ENCODE measurements at regions not wholly inside any gene's neighbourhood (a gene's known extent, or its start where the extent isn't known, plus 50 kb on each side); places are given as distances from the start of the nearest gene placed in this dataset.

- TF ChIP-seq CTCF (conservative IDR thresholded peaks at IDR 0.05) (no peak), ZFX (IDR thresholded peaks at IDR 0.05) (no peak)
These were observed 190.2 kb upstream of the SLC38A2 start for GRCh38 chr12:46562625-46563225.

Measured in C4-2B (cell line).